GM19023 (cell line): ENCODE measurements at regions not wholly inside any gene's neighbourhood (a gene's known extent, or its start where the extent isn't known, plus 50 kb on each side); places are given as distances from the start of the nearest gene placed in this dataset.

ENCODE experiments used
- ATAC-seq: cut with Tn5 transposase; IDR thresholded peaks from one replicate; pipeline ENCODE4 v1.9.1; 2021; ENCODE audit warnings: mild to moderate bottlenecking, moderate library complexity; ENCODE audit not compliant: unreplicated experiment

DNA sequence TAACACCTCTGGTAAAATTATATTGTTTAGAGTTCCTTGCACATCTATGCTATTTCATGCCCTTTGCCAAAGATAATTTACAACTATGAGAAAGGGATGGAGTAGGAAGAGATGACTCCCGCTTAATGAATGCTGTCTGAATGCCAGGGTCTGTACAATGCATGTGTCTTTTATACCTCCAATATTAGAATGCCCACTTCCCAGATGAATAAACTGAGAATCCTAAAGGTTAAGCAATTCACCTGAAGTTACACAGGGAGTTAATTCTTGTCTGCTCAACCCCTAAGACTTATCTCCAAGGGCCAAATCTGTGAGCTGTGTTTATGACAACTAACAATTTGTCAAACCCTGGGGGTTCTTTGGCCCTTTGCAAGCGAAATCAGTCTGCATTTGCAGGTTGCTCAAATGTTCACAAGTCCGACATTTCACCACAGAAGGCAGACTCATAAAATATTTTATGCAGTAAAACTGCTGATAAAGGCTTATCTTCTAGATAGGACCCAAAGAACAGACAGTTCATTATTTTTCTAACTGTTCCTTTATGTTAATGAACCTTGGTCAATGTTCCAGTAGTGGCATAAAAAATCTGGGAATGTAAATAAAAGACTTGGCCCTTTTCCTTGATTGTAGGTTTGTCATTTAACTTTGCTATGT lies 50.2 kb upstream of the ATP1A1 start:
- ATAC-seq: no peak
